ACHN (cell line): ENCODE measurements at regions not wholly inside any gene's neighbourhood (a gene's known extent, or its start where the extent isn't known, plus 50 kb on each side); places are given as distances from the start of the nearest gene placed in this dataset.

ENCODE experiments used
- DNase-seq: peaks from one replicate; pipeline ENCODE4 v3.0.0-alpha.2; 2015
- in situ Hi-C: cut with HindIII; loops from 2 replicates; pipeline ENCODE4 v1.10.0; 2017; ENCODE audit warnings: low sequenced_read_pairs, low pct_ligation_motif_present, low pct_unique_long_range_greater_than_20kb

- in situ Hi-C loops, result no loop called here
- no peak for DNase-seq
These were observed 110.0 kb downstream of the KIF26A start for GRCh38 chr14:104248203-104249055.

DNA sequence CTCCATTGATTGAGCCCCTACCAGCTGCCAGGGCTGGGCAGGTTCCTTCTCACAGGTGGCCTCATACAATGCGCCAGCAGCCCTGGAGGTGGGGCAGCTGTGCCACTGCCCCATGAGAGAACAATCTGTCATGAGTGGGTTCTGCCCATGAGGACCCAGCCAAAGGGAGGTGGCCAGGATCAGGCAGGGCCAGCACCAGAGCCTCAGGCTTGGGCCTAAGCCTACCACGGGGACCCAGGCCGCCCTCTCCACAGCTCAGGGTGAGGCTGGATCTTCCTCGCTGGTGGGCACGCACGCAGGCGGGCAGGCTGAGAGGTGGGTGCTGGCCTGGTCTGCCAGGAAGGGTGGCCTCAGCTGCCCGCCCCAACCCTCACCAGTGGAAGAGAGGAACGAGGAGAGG lies 110.7 kb downstream of the KIF26A start:
- in situ Hi-C loops, result no loop called here
- DNase-seq, result no peak

DNA sequence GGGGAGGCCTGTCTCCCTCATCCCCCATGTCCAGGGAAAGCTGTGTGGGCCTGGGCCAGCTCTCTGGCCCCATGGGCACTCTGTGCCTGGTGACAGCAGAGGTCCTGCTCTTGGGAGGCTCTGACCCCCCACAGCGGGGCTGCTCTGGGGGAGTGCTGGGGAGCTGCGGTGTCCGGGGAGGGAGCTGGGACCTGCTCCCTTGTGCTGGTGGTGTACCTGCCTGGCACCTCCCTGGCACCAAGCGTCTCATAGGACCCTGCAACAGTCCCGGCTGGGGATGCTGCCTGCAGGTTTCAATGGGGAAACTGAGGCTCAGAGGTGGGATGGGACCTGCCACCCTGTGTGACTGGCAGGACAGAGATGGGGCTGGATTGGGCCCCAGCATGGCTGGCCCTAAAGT lies 111.3 kb downstream of the KIF26A start:
- no peak for DNase-seq
- in situ Hi-C loops, result no loop called here

DNA sequence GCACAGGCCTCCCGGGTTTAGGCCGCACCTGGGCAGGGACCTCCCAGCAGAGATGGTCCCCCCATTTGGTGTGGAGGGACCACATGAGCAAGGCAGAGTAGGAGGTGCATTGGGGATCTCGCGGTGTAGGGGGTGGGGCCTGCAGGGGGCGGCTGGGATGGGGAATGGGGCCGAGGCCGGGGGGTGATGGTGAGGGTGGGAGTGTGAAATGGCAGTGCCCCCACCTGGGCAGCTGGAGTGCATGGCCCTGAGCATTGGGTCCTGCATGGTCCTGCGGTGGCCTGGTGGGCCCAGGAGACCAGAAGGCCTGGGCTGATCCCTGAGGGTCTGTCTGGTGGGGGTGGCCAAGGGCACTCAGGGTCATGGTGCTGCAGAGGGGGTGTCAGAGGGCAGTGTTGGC lies 111.8 kb downstream of the KIF26A start:
- in situ Hi-C loops, result no loop called here
- no peak for DNase-seq

DNA sequence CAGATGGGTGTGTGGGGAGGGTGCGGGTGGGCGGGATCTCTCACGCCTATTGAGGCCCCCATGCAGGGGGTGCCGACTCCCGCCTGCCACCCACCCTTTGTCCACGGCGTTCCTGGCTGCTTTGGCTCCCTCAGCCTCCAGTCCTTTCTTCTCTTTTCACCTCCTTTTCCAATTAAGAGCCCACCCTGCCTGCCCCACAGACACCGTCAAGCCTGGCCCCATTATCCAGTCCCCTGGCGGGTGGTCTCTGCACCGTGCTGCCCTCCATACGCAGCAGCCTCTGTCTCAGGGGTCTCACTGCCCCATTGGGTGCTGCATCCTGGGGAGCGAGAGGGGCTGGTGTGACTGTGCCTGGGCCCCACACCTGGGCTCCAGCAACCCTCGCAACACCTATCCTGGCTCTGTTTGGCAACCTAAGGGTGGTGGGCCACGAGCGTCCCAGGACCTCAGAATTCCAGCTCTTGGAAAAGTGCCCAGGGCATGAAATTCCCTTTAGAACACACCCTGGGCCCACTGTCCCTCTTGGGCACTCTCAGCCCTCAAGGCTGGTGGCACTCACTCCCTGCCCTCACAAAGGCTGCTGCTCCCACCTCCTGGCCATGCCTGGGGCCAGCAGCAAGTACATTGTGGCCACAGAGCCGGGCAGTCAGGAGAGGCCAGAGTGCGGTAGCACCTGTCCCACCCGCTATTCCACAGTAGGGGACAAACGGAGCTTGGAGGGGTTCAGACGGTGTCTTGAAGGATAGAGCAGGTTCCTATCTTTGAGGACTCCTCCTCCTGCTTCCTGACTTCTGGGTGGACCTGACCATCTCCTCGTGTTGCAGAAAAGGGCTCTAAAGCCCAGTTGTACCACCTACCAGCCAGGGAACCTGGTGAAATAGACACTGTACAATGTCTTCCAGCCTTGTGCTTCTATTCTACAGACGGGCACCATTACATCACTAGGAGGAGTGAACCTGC lies 114.1 kb downstream of the KIF26A start:
- in situ Hi-C loops, result no loop called here
- no peak for DNase-seq

GRCh38 chr14:104253223-104253822 lies 114.9 kb downstream of the KIF26A start:
- DNase-seq, result no peak

DNA sequence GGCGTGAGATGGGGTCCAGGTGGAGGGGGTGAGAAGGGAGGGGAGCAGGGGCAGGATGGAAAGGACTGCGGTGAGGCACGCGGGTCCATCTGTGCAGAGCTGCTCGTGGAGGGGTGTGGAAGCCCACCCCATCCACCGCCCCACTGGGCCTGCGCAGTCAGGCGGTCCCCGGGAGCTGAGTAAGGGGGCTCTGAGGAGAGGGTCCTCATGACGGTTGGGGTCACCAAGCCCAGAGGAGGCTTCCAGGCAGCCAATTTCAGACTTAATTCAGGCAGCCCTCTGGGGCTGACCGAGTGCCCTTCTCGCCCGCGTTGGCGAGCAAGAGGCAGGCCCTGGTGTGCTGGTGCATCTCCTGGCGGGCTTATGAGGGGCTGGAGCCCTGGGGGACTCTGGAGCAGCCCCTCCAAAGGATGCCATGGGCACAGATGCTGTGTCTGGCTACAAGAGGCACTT lies 115.5 kb downstream of the KIF26A start:
- in situ Hi-C loops, result no loop called here
- no peak for DNase-seq

More at GRCh38 chr14:104253223-104253822, 114.9 kb downstream of the KIF26A start:
- in situ Hi-C loops, result no loop called here

GRCh38 chr14:104254735-104255400 lies 116.5 kb downstream of the KIF26A start:
- in situ Hi-C loops, result no loop called here
- no peak for DNase-seq

- in situ Hi-C loops, result no loop called here
- no peak for DNase-seq
These were observed 117.6 kb downstream of the KIF26A start for GRCh38 chr14:104256025-104256424.

DNA sequence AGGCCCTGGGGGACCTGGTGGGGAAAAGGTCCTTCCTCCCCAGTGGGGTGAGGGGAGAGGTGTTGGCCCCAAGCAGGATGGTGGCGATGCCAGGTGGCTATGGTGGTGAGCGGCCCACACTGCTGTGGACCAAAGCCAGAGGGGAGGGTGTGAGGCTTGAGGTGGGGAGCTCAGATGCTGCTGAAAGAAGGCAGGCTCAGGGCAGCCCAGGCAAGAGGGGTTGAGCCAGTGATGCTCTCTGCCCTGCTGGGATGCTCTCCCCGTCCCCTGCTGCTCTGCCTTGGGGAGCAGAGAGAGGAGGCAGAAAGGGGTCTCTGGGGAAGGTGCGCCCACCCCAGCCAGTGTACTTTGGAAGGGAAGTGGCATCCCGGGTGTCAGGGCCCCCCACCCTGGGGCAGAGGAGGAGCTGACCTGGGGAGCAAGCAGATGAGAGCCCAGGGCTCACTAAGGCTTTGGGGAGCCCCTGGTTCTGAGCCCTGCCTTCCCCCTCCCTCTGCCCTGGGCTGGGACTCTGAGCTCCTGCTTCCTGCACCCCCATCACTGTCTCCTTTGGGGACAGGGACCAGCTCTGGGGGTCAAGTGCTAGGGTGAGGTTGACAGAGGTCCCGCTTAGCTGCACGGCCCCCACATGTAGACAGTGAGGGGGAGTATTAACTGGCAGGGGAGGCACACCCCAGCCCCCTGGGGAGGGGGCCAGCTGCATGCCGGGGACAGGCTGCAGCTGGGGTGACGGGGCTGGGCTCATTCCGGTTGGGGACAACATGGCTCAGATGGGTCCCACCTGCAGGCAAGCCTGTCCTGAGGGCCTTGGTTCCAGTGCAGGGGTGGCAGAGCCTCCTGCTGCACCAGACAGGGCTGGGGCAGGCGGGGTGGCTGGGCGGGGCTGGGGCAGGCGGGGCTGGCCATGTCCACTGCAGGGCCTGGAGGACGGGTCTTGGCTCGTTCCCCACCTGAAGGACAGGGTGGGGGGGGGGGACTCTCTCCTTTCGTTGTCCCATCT lies 124.4 kb downstream of the KIF26A start:
- in situ Hi-C loops, result no loop called here
- no peak for DNase-seq

- no peak for DNase-seq
- in situ Hi-C loops, result no loop called here
These were observed 125.4 kb downstream of the KIF26A start for GRCh38 chr14:104263675-104264358.

DNA sequence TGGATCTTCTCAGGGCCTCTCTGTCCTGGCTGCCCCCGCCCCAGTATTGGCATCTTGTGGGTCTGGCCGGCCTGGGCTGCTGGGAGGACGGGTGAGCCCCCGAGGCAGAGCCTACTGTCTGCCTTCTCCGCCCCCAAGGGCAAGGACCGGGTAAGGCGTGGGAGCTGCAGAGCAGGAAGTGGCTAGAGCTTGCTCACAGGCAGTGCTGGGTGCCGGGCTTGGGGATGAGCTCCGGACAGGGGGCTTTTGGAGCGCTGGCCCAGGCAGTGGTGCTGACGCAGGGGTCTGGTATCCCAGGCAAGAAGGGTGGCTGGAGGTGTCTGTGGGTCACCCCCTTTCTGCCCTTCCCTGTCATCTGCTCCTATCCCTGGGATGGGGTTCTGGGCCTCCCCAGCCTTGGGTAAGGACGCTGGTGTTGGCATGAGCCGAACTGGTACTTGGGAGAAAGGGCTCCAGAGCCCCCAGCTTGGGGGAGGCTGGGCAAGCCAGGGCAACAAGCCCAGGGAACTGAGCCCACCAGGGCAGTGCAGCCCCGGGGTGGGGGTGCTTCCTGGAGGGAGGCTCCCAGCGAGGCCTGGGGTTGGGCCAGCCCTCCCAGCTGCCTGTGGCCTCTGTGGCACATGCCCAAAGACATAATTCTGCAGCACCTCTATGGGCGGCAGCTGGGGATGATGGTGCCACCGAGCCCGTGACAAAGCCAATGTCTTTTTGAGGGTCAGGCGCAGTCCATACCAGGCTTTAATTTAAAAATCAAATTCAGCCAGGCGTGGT lies 126.3 kb downstream of the KIF26A start:
- no peak for DNase-seq
- in situ Hi-C loops, result no loop called here

- in situ Hi-C loops, result no loop called here
These were observed 127.7 kb downstream of the KIF26A start for GRCh38 chr14:104265918-104266630.

DNA sequence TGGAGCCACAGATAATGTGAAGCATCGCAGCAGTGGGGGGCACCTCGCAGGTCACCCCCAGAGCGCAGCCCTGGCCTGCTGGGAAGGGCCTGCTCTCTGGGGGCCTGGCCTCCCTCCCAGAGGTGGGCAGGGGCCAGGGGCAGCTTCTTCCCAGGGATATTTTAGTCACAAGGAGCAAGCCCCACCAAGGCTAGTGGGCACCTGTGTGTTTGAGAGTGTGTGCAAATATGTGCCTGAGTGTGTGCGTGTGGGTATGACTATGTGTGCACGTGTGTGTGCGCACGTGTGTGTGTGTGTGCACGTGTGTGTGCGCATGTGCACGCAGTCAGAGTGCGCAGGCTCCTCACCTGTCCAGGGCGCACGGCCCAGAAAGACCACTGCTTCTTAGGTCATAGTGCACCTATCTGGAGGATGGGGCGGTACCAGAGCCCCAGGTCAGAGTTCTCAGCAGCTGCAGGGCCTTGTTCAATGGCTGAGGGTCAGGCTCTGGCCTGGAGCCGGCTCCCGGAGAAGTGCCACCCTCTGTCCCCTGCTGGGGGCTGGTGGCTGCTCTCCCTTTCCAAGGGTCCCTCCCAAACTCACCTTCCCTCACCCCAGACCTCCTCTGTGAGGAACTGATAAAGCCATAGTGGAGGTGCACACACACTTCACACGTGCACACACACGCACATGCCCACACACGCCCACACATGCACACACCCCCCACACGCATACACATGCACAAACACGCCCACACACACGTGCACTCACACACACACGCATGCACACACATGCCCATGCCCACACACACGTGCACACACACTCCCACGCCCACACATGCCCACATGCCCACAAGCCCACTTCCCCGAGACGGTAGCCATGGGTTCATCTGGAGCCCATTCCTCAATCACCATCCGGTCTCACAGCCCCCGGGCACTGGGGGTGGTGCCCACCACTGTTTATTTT lies 128.5 kb downstream of the KIF26A start:
- no peak for DNase-seq
- in situ Hi-C loops, result no loop called here

More at GRCh38 chr14:104265918-104266630, 127.7 kb downstream of the KIF26A start:
- DNase-seq, result no peak

DNA sequence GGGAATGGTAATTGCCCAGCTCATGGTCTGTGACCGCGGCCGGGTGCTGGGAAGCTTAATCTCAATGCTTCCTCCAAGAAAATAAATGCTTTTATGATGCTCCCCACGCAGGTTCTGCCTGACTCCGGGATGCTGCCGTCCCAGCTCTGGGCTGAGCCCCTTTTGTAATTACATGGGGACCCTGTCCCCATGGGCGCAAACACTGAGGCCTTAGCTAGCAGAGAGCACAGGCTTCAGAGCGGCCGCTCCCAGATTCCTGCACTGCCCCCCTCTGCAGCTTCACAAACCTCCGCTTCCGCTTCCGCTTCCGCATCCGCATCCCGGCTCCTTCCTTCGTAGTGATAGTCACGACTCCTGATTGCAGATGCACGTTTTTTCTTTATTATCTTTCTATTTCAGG lies 129.5 kb downstream of the KIF26A start:
- in situ Hi-C loops, result no loop called here
- DNase-seq, result no peak
